Vagina (tissue), 2 donors: ENCODE measurements at regions not wholly inside any gene's neighbourhood (a gene's known extent, or its start where the extent isn't known, plus 50 kb on each side); places are given as distances from the start of the nearest gene placed in this dataset.

Experiments used
- CTCF ChIP-seq, 3 experiments: fragments of 450-650 bp in 2 of 3; fragments of 200-600 bp in 1 of 3; sonication (generic) in 1 of 3; IDR thresholded peaks; one replicate each; pipeline ENCODE4 v1.5.1; 2017 to 2019; ENCODE audit warnings: antibody characterized with exemption in 3 of 3, mild to moderate bottlenecking in 2 of 3, moderate library complexity in 2 of 3
- POLR2A ChIP-seq, 2 donors: fragments of 450-650 bp; IDR thresholded peaks; one replicate each; pipeline ENCODE4 v1.6.1; 2017; ENCODE audit warnings: antibody characterized with exemption in 2 of 2, mild to moderate bottlenecking in 2 of 2, moderate library complexity in 2 of 2
- POLR2AphosphoS5 ChIP-seq, 2 donors: sonication (generic); formaldehyde crosslinking; IDR thresholded peaks; one replicate each; pipeline ENCODE4 v1.9.0; 2017; ENCODE audit warnings: antibody characterized with exemption in 2 of 2, mild to moderate bottlenecking in 2 of 2, low read depth in 1 of 2; ENCODE audit not compliant: insufficient read depth in 1 of 2

DNA sequence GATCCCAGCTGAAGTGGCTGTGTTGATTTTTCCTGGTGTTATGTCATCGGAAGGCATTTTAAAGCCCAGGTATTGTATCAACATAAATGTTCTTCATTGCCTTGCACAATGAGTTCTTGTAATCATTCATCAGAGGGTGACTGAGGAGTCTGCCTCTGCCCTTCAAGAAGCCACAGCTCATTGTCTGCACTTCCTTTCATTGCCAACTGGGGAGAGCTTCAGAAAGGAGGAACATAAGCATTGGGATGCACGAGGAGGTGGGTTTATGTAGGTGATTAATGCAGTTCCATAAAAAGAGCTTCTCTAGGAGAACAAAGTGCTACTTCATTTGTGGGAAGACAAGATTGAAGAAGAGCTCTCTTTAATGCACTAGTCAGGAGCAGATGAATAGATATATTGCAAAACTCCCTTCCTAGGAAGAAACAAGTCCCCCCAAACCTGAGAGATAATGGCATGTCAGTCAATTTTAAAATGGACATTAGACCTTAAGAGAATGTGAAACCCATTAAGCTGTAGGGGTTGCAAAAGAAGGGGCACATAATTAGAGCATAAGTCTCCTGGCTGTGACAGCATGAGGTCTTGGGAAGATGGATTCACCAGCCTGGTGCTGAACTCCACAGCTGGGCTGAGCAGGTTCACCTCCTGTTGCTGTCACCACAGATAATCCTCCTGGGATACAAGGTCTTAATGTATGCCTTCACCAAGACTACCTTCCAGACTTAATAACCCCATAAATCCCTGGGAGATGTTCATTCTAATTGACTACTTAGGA lies 124.6 kb downstream of the BACH1 start:
- TF ChIP-seq POLR2AphosphoS5 (IDR thresholded peaks at IDR 0.05; ENCODE audit: insufficient read depth in 1 of 2, low read depth in 1 of 2) (no peak), POLR2A (IDR thresholded peaks at IDR 0.05) (no peak), CTCF (IDR thresholded peaks at IDR 0.05) (no peak)
